ENCODE measurements at regions not wholly inside any gene's neighbourhood (a gene's known extent, or its start where the extent isn't known, plus 50 kb on each side); places are given as distances from the start of the nearest gene placed in this dataset.
A peak's percentile ranks its signal among the peaks of the same experiment; 100 is the strongest.

GRCh38 chr15:25955628-25956027 is 92.5 kb upstream of the ATP10A start:
- no peak for TF ChIP-seq CTCF (IDR thresholded peaks at IDR 0.05; ENCODE audit: low read depth, low read length, missing control alignments)
- no peak overlapping the region for H3K4me3 ChIP-seq (ENCODE audit: low read depth, low read length)
- DNase-seq (ENCODE audit: low read depth) = no peak

- no peak overlapping the region for H3K4me3 ChIP-seq (ENCODE audit: low read depth, low read length)
- no peak for TF ChIP-seq CTCF (IDR thresholded peaks at IDR 0.05; ENCODE audit: low read depth, low read length, missing control alignments)
- DNase-seq (ENCODE audit: low read depth) = no peak
Measured at GRCh38 chr15:25954398-25954797, 91.3 kb upstream of the ATP10A start.

- H3K4me3 ChIP-seq (ENCODE audit: low read depth, low read length) = no peak overlapping the region
- no peak for TF ChIP-seq CTCF (IDR thresholded peaks at IDR 0.05; ENCODE audit: low read depth, low read length, missing control alignments)
- no peak for DNase-seq (ENCODE audit: low read depth)
Measured at GRCh38 chr15:25950014-25950413, 86.9 kb upstream of the ATP10A start.

- DNase-seq (ENCODE audit: low read depth) = no peak
- peak; percentile 27 for TF ChIP-seq CTCF (IDR thresholded peaks at IDR 0.05; ENCODE audit: low read depth, low read length, missing control alignments)
- no peak overlapping the region for H3K4me3 ChIP-seq (ENCODE audit: low read depth, low read length)
Measured at GRCh38 chr15:25947323-25948314, 84.5 kb upstream of the ATP10A start.

GRCh38 chr15:25946241-25946805 is 83.2 kb upstream of the ATP10A start:
- H3K4me3 ChIP-seq (ENCODE audit: low read depth, low read length) = no peak overlapping the region
- no peak for DNase-seq (ENCODE audit: low read depth)
- no peak for TF ChIP-seq CTCF (IDR thresholded peaks at IDR 0.05; ENCODE audit: low read depth, low read length, missing control alignments)

- DNase-seq (ENCODE audit: low read depth) = no peak
- TF ChIP-seq CTCF (IDR thresholded peaks at IDR 0.05; ENCODE audit: low read depth, low read length, missing control alignments) = no peak
- no peak overlapping the region for H3K4me3 ChIP-seq (ENCODE audit: low read depth, low read length)
Measured at GRCh38 chr15:25944386-25944785, 81.3 kb upstream of the ATP10A start.

Measured in GM12864 (cell line).